ENCODE measurements at regions not wholly inside any gene's neighbourhood (a gene's known extent, or its start where the extent isn't known, plus 50 kb on each side); places are given as distances from the start of the nearest gene placed in this dataset.

- H3K27me3 ChIP-seq (ENCODE audit: control insufficient read depth, insufficient read depth, low read length): no peaks in the 10 kb centered on the region
- DNase-seq (ENCODE audit: low read depth): no peak
- no peak for TF ChIP-seq CTCF (IDR thresholded peaks at IDR 0.05; ENCODE audit: insufficient read depth, low read length, poor library complexity, severe bottlenecking)
- H3K4me3 ChIP-seq (ENCODE audit: low read depth, low read length): no peak overlapping the region
- H3K36me3 ChIP-seq (ENCODE audit: control insufficient read depth, insufficient read depth, low read length): no peaks in the 10 kb centered on the region
These were observed 210.6 kb downstream of the ARL4A start for GRCh38 chr7:12898004-12898403.

GRCh38 chr7:12898620-12899019, 211.2 kb downstream of the ARL4A start:
- Histone ChIP-seq H3K27me3 (ENCODE audit: control insufficient read depth, insufficient read depth, low read length) (no peaks in the 10 kb centered on the region), H3K4me3 (ENCODE audit: low read depth, low read length) (no peak overlapping the region), H3K36me3 (ENCODE audit: control insufficient read depth, insufficient read depth, low read length) (no peaks in the 10 kb centered on the region)
- TF ChIP-seq CTCF (IDR thresholded peaks at IDR 0.05; ENCODE audit: insufficient read depth, low read length, poor library complexity, severe bottlenecking): no peak
- no peak for DNase-seq (ENCODE audit: low read depth)

GRCh38 chr7:12905671-12906070, 218.2 kb downstream of the ARL4A start:
- no peak for TF ChIP-seq CTCF (IDR thresholded peaks at IDR 0.05; ENCODE audit: insufficient read depth, low read length, poor library complexity, severe bottlenecking)
- no peak overlapping the region for H3K4me3 ChIP-seq (ENCODE audit: low read depth, low read length)
- no peaks in the 10 kb centered on the region for H3K36me3 ChIP-seq (ENCODE audit: control insufficient read depth, insufficient read depth, low read length)
- no peak for DNase-seq (ENCODE audit: low read depth)
- no peaks in the 10 kb centered on the region for H3K27me3 ChIP-seq (ENCODE audit: control insufficient read depth, insufficient read depth, low read length)

- Histone ChIP-seq H3K4me3 (ENCODE audit: low read depth, low read length) (no peak overlapping the region), H3K36me3 (ENCODE audit: control insufficient read depth, insufficient read depth, low read length) (no peaks in the 10 kb centered on the region), H3K27me3 (ENCODE audit: control insufficient read depth, insufficient read depth, low read length) (no peaks in the 10 kb centered on the region)
- TF ChIP-seq CTCF (IDR thresholded peaks at IDR 0.05; ENCODE audit: insufficient read depth, low read length, poor library complexity, severe bottlenecking): no peak
- no peak for DNase-seq (ENCODE audit: low read depth)
These were observed 220.3 kb downstream of the ARL4A start for GRCh38 chr7:12907774-12908173.

DNA sequence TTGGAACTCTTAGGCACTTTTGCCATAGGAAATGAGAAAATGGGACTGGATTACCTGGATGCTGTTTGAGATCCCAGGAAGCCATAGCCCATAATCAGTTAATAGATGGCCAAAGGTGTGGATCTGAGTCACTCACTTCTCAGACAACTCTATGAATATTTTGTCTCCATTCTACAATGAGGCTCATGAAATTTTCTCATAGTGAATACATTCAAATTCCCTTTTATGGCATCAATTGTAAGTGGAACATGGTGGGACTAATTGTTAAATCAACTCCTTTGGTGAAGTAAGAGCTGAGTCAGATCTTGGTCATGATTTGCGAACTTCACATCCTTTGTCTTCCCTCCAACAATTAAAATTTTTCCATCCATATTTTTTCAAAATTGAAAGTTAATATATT, 222.1 kb downstream of the ARL4A start:
- no peaks in the 10 kb centered on the region for H3K27me3 ChIP-seq (ENCODE audit: control insufficient read depth, insufficient read depth, low read length)
- no peak for TF ChIP-seq CTCF (IDR thresholded peaks at IDR 0.05; ENCODE audit: insufficient read depth, low read length, poor library complexity, severe bottlenecking)
- no peak overlapping the region for H3K4me3 ChIP-seq (ENCODE audit: low read depth, low read length)
- no peaks in the 10 kb centered on the region for H3K36me3 ChIP-seq (ENCODE audit: control insufficient read depth, insufficient read depth, low read length)
- no peak for DNase-seq (ENCODE audit: low read depth)

DNA sequence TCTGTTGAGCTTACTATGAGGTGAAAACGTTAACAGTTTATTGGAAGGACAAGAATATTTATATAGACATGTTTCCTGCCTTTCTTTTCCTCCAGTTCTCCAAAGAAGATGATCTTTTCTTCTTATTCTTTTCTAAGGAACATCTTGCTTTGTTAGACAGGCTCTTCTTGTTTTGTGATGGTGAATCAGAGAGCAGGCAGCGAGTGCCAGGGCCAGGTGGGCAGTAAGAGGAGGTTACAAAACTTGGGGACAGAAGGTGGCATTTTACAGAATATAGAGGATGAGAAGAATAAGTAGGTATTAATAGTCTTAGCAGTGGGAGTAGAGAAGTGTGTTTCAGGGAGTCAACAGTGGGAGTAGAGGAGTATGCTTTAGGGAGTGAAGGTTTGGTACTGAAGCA, 223.6 kb downstream of the ARL4A start:
- H3K36me3 ChIP-seq (ENCODE audit: control insufficient read depth, insufficient read depth, low read length): no peaks in the 10 kb centered on the region
- H3K27me3 ChIP-seq (ENCODE audit: control insufficient read depth, insufficient read depth, low read length): no peaks in the 10 kb centered on the region
- TF ChIP-seq CTCF (IDR thresholded peaks at IDR 0.05; ENCODE audit: insufficient read depth, low read length, poor library complexity, severe bottlenecking): no peak
- DNase-seq (ENCODE audit: low read depth): no peak
- H3K4me3 ChIP-seq (ENCODE audit: low read depth, low read length): no peak overlapping the region
